WTC11 (cell line): ENCODE measurements at regions not wholly inside any gene's neighbourhood (a gene's known extent, or its start where the extent isn't known, plus 50 kb on each side); places are given as distances from the start of the nearest gene placed in this dataset.

Experiments
- ATAC-seq: fragments of 200-7000 bp; cut with Tn5 transposase; 2 replicates; pipeline ENCODE4 v1.10.0; 2021; ENCODE audit warnings: mild to moderate bottlenecking, moderate library complexity
- CTCF ChIA-PET: fragments of 300-600 bp; sonication (Branson Sonifier 250); formaldehyde crosslinking; loops from one replicate; lab custom pipeline; 2021; ENCODE audit warnings: antibody characterized with exemption; lab: Charles Lee
- POLR2A ChIA-PET: fragments of 350-600 bp; sonication (Branson Sonifier 250); formaldehyde crosslinking; loops from one replicate; lab custom pipeline; 2021; ENCODE audit warnings: antibody characterized with exemption; lab: Charles Lee
- DNase-seq: peaks from one replicate; pipeline ENCODE4 v3.0.0; 2021; ENCODE audit warnings: low spot score
- H3K27ac Mint-ChIP-seq: 2 replicates; pipeline ENCODE4 v1.8.0; 2021; ENCODE audit warnings: mixed read lengths
- H3K27me3 Mint-ChIP-seq: 2 replicates; pipeline ENCODE4 v1.8.0; 2021; ENCODE audit warnings: low read depth, mild to moderate bottlenecking, moderate library complexity, mixed read lengths
- H3K36me3 Mint-ChIP-seq: 2 replicates; pipeline ENCODE4 v1.8.0; 2021; ENCODE audit warnings: mixed read lengths
- H3K4me1 Mint-ChIP-seq: 2 replicates; pipeline ENCODE4 v1.8.0; 2022; ENCODE audit warnings: mixed read lengths
- H3K4me3 Mint-ChIP-seq: 2 replicates; pipeline ENCODE4 v1.8.0; 2021; ENCODE audit warnings: mild to moderate bottlenecking, moderate library complexity, mixed read lengths
- H3K9me3 Mint-ChIP-seq: 2 replicates; pipeline ENCODE4 v1.8.0; 2021; ENCODE audit warnings: mixed read lengths
- ARID4B ChIP-seq: sonication (generic); formaldehyde crosslinking; IDR thresholded peaks from 2 replicates; pipeline ENCODE4 v1.8.0; 2023; ENCODE audit warnings: missing genetic modification reagents, mild to moderate bottlenecking, borderline replicate concordance
- ATF3 ChIP-seq: sonication (generic); formaldehyde crosslinking; conservative IDR thresholded peaks from 2 replicates; pipeline ENCODE4 v1.8.1; 2022; ENCODE audit warnings: mild to moderate bottlenecking, missing genetic modification reagents
- E2F1 ChIP-seq: sonication (generic); formaldehyde crosslinking; IDR thresholded peaks from 2 replicates; pipeline ENCODE4 v1.8.0; 2022; ENCODE audit warnings: mild to moderate bottlenecking, missing genetic modification reagents
- EMX1 ChIP-seq: fragments of 250-450 bp; sonication (Bioruptor Pico); IDR thresholded peaks from 2 replicates; pipeline ENCODE4 v1.8.0; 2021; ENCODE audit warnings: mild to moderate bottlenecking
- FOXJ3 ChIP-seq: sonication (generic); formaldehyde crosslinking; IDR thresholded peaks from 2 replicates; pipeline ENCODE4 v1.9.0; 2021; ENCODE audit warnings: missing genetic modification reagents, mild to moderate bottlenecking, borderline replicate concordance
- FOXP1 ChIP-seq: sonication (generic); formaldehyde crosslinking; IDR thresholded peaks from 2 replicates; pipeline ENCODE4 v1.8.0; 2022; ENCODE audit warnings: missing genetic modification reagents, mild to moderate bottlenecking, moderate library complexity, borderline replicate concordance
- HMGA2 ChIP-seq: fragments of 250-450 bp; sonication (Bioruptor Pico); IDR thresholded peaks from 2 replicates; pipeline ENCODE4 v1.4.0; 2021; ENCODE audit warnings: mild to moderate bottlenecking, moderate library complexity
- KAT7 ChIP-seq: sonication (generic); formaldehyde crosslinking; IDR thresholded peaks from 2 replicates; pipeline ENCODE4 v1.8.1; 2023; ENCODE audit warnings: missing genetic modification reagents, mild to moderate bottlenecking, borderline replicate concordance
- NFYB ChIP-seq: sonication (generic); formaldehyde crosslinking; conservative IDR thresholded peaks from 2 replicates; pipeline ENCODE4 v1.8.0; 2022; ENCODE audit warnings: low read depth, missing genetic modification reagents
- RORB ChIP-seq: fragments of 250-450 bp; sonication (Bioruptor Pico); IDR thresholded peaks from 2 replicates; pipeline ENCODE4 v1.9.0; 2021; ENCODE audit warnings: mild to moderate bottlenecking
- STAT6 ChIP-seq: sonication (generic); formaldehyde crosslinking; conservative IDR thresholded peaks from 2 replicates; pipeline ENCODE4 v1.8.1; 2023; ENCODE audit warnings: mild to moderate bottlenecking, low read depth, missing genetic modification reagents, moderate library complexity
- ZBTB21 ChIP-seq: sonication (generic); formaldehyde crosslinking; IDR thresholded peaks from 2 replicates; pipeline ENCODE4 v1.8.1; 2023; ENCODE audit warnings: mild to moderate bottlenecking, missing genetic modification reagents, borderline replicate concordance
- ZNF121 ChIP-seq: sonication (generic); formaldehyde crosslinking; IDR thresholded peaks from 2 replicates; pipeline ENCODE4 v1.8.0; 2023; ENCODE audit warnings: missing genetic modification reagents
- ZNF138 ChIP-seq: sonication (generic); formaldehyde crosslinking; conservative IDR thresholded peaks from 2 replicates; pipeline ENCODE4 v1.8.1; 2022; ENCODE audit warnings: mild to moderate bottlenecking, moderate library complexity, missing genetic modification reagents
- ZNF263 ChIP-seq: sonication (generic); formaldehyde crosslinking; IDR thresholded peaks from 2 replicates; pipeline ENCODE4 v1.8.1; 2022; ENCODE audit warnings: low read depth, mild to moderate bottlenecking, moderate library complexity, missing genetic modification reagents
- ZNF396 ChIP-seq: fragments of 250-450 bp; sonication (Bioruptor Pico); IDR thresholded peaks from 2 replicates; pipeline ENCODE4 v1.8.0; 2021; ENCODE audit warnings: mild to moderate bottlenecking, moderate library complexity, borderline replicate concordance
- ZSCAN18 ChIP-seq: fragments of 250-450 bp; sonication (Bioruptor Pico); IDR thresholded peaks from 2 replicates; pipeline ENCODE4 v2.1.2; 2022; ENCODE audit warnings: mild to moderate bottlenecking, moderate library complexity
- TF ChIP-seq, protein P1 (sequence below): sonication (generic); formaldehyde crosslinking; IDR thresholded peaks from 2 replicates; pipeline ENCODE4 v1.8.0; 2022; ENCODE audit warnings: mild to moderate bottlenecking, missing genetic modification reagents
- TF ChIP-seq, protein P2 (sequence below): sonication (generic); formaldehyde crosslinking; IDR thresholded peaks from 2 replicates; pipeline ENCODE4 v1.8.0; 2022; ENCODE audit warnings: mild to moderate bottlenecking, missing genetic modification reagents
- TF ChIP-seq, protein P3 (sequence below): fragments of 200-600 bp; IDR thresholded peaks from 2 replicates; pipeline ENCODE4 v1.8.0; 2022; ENCODE audit warnings: antibody characterized with exemption

- peaks cover 3% of the 10 kb centered on the region; the same call in 1 of the 2 replicates for H3K4me1 Mint-ChIP-seq
- H3K9me3 Mint-ChIP-seq, result no peaks in the 10 kb centered on the region
- peaks cover under 1% of the 10 kb centered on the region; the same call in 1 of the 2 replicates for H3K27me3 Mint-ChIP-seq
- no peak overlapping the region for H3K27ac Mint-ChIP-seq
- H3K4me3 Mint-ChIP-seq, result no peak overlapping the region
- ChIA-PET CTCF (no interaction called here), POLR2A (no interaction called here)
- no peak for DNase-seq
- no peaks in the 10 kb centered on the region for H3K36me3 Mint-ChIP-seq
- TF ChIP-seq STAT6 (CRISPR knock-in tag), result no peak
- no peak for ATAC-seq
These were observed 62.2 kb upstream of the IGFBP5 start for GRCh38 chr2:216757532-216757931.

DNA sequence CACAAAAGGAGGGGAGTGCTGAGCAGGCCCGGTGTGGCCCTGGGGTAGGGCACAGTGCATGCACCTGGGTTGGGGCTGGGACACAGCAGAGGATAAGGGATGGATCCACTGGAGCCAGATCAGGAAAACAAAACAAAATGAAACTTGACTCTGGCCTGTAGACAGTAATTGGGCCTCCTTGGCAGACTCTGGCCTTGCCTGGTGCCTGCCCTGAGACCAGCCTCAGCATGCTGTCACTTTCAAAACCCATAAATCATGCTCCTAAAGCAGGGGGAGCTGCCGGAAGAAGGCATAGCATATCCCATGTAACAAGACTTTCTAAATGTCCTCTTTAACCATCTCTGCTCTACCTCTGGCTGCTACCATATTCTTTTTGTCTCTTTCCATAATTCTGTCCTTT lies 61.1 kb upstream of the IGFBP5 start:
- ATAC-seq (no peak), DNase-seq (no peak)
- peaks cover 3% of the 10 kb centered on the region; the same call in 1 of the 2 replicates for H3K4me1 Mint-ChIP-seq
- no peak overlapping the region for H3K27ac Mint-ChIP-seq
- no peaks in the 10 kb centered on the region for H3K9me3 Mint-ChIP-seq
- ChIA-PET CTCF (no interaction called here), POLR2A (interaction anchor here (0.8 kb wide), 1 partner anchor 10 kb away, joined by 4 read pairs; no protein-coding TSS in a partner anchor)
- H3K36me3 Mint-ChIP-seq, result no peaks in the 10 kb centered on the region
- peaks cover 8% of the 10 kb centered on the region for H3K27me3 Mint-ChIP-seq
- TF ChIP-seq EMX1 (CRISPR knock-in tag) (no peak), KAT7 (CRISPR knock-in tag) (no peak), HMGA2 (CRISPR knock-in tag) (no peak), ZNF263 (CRISPR knock-in tag) (no peak), E2F1 (no peak), NFYB (CRISPR knock-in tag) (no peak), ATF3 (CRISPR knock-in tag) (no peak), ZNF396 (no peak), FOXJ3 (CRISPR knock-in tag) (no peak), ZNF121 (CRISPR knock-in tag) (no peak), ARID4B (CRISPR knock-in tag) (no peak), ZNF138 (CRISPR knock-in tag) (no peak), ZSCAN18 (CRISPR knock-in tag) (no peak), FOXP1 (CRISPR knock-in tag) (no peak), RORB (CRISPR knock-in tag) (no peak), ZBTB21 (no peak)
- TF ChIP-seq, protein P1, sequence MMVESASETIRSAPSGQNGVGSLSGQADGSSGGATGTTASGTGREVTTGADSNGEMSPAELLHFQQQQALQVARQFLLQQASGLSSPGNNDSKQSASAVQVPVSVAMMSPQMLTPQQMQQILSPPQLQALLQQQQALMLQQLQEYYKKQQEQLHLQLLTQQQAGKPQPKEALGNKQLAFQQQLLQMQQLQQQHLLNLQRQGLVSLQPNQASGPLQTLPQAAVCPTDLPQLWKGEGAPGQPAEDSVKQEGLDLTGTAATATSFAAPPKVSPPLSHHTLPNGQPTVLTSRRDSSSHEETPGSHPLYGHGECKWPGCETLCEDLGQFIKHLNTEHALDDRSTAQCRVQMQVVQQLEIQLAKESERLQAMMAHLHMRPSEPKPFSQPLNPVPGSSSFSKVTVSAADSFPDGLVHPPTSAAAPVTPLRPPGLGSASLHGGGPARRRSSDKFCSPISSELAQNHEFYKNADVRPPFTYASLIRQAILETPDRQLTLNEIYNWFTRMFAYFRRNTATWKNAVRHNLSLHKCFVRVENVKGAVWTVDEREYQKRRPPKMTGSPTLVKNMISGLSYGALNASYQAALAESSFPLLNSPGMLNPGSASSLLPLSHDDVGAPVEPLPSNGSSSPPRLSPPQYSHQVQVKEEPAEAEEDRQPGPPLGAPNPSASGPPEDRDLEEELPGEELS (CRISPR knock-in tag), result no peak
- TF ChIP-seq, protein P2, sequence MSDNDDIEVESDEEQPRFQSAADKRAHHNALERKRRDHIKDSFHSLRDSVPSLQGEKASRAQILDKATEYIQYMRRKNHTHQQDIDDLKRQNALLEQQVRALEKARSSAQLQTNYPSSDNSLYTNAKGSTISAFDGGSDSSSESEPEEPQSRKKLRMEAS, result no peak
- TF ChIP-seq, protein P3, sequence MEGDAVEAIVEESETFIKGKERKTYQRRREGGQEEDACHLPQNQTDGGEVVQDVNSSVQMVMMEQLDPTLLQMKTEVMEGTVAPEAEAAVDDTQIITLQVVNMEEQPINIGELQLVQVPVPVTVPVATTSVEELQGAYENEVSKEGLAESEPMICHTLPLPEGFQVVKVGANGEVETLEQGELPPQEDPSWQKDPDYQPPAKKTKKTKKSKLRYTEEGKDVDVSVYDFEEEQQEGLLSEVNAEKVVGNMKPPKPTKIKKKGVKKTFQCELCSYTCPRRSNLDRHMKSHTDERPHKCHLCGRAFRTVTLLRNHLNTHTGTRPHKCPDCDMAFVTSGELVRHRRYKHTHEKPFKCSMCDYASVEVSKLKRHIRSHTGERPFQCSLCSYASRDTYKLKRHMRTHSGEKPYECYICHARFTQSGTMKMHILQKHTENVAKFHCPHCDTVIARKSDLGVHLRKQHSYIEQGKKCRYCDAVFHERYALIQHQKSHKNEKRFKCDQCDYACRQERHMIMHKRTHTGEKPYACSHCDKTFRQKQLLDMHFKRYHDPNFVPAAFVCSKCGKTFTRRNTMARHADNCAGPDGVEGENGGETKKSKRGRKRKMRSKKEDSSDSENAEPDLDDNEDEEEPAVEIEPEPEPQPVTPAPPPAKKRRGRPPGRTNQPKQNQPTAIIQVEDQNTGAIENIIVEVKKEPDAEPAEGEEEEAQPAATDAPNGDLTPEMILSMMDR, result no peak
- TF ChIP-seq, all 79 proteins: peak for 0
- H3K4me3 Mint-ChIP-seq, result no peak overlapping the region
